Thymus (tissue), 11 donors: ENCODE measurements at regions not wholly inside any gene's neighbourhood (a gene's known extent, or its start where the extent isn't known, plus 50 kb on each side); places are given as distances from the start of the nearest gene placed in this dataset.

Experiments
- DNase-seq, 9 donors: peaks; one replicate each; pipeline ENCODE4 v3.0.0-alpha.2; 2013; ENCODE audit warnings: low spot score in 9 of 9, low read depth in 6 of 9, missing footprints in 1 of 9
- H3K27ac ChIP-seq, 2 donors: one replicate each; pipeline ENCODE4 v1.5.1; 2013; ENCODE audit warnings: control low read depth in 1 of 2, low read depth in 1 of 2, low read length in 1 of 2, mild to moderate bottlenecking in 1 of 2, moderate library complexity in 1 of 2
- H3K27me3 ChIP-seq, 2 donors: one replicate each; pipeline ENCODE4 v1.5.1; 2013; ENCODE audit warnings: low read length in 1 of 2; ENCODE audit not compliant: control insufficient read depth in 2 of 2, insufficient read depth in 1 of 2
- H3K36me3 ChIP-seq, 2 donors: one replicate each; pipeline ENCODE4 v1.5.1; 2013; ENCODE audit warnings: low read length in 1 of 2, mild to moderate bottlenecking in 1 of 2, moderate library complexity in 1 of 2; ENCODE audit not compliant: control insufficient read depth in 2 of 2, insufficient read depth in 2 of 2
- H3K4me1 ChIP-seq, 2 donors: one replicate each; pipeline ENCODE4 v1.5.1; 2013; ENCODE audit warnings: low read length in 2 of 2; ENCODE audit not compliant: control insufficient read depth in 2 of 2, insufficient read depth in 2 of 2
- H3K4me3 ChIP-seq, 2 donors: one replicate each; pipeline ENCODE4 v1.5.1; 2013; ENCODE audit warnings: low read length in 2 of 2, control low read depth in 1 of 2, mild to moderate bottlenecking in 1 of 2
- H3K9me3 ChIP-seq, 2 donors: one replicate each; pipeline ENCODE4 v1.5.1; 2013; ENCODE audit warnings: low read length in 1 of 2, mild to moderate bottlenecking in 1 of 2; ENCODE audit not compliant: control insufficient read depth in 2 of 2, insufficient read depth in 1 of 2
- WGBS: extraction: QIAGEN DNeasy Blood & Tissue Kit; methylation state at CpG from one replicate; pipeline ENCODE4 v1.1.7; 2013; 5-methylcytosine and 5-hydroxymethylcytosine counted together
- donor health status: healthy.

- no peaks in the 10 kb centered on the region for H3K27me3 ChIP-seq
- 93% methylated on average over 5 of the region's 5 CpGs for WGBS
- no peaks in the 10 kb centered on the region for H3K36me3 ChIP-seq
- no peak for DNase-seq
- H3K4me3 ChIP-seq = no peak overlapping the region
- H3K9me3 ChIP-seq = no peaks in the 10 kb centered on the region
- no peak overlapping the region for H3K27ac ChIP-seq
- no peaks in the 10 kb centered on the region for H3K4me1 ChIP-seq
Observed at GRCh38 chr5:60143942-60144549, 250.5 kb upstream of the PDE4D start.

- H3K4me3 ChIP-seq = no peak overlapping the region
- no peak overlapping the region for H3K27ac ChIP-seq
- WGBS = 95% methylated on average over 2 of the region's 2 CpGs
- DNase-seq = no peak
- no peaks in the 10 kb centered on the region for H3K4me1 ChIP-seq
- H3K27me3 ChIP-seq = no peaks in the 10 kb centered on the region
- no peaks in the 10 kb centered on the region for H3K36me3 ChIP-seq
- H3K9me3 ChIP-seq = no peaks in the 10 kb centered on the region
Observed at GRCh38 chr5:60141119-60141518, 247.6 kb upstream of the PDE4D start.

- Histone ChIP-seq H3K4me3 (no peak overlapping the region), H3K9me3 (no peaks in the 10 kb centered on the region), H3K36me3 (no peaks in the 10 kb centered on the region), H3K27me3 (no peaks in the 10 kb centered on the region), H3K27ac (no peak overlapping the region), H3K4me1 (no peaks in the 10 kb centered on the region)
- no peak for DNase-seq
- WGBS = 48% methylated on average over 1 of the region's 1 CpG
Observed at GRCh38 chr5:60136841-60137240, 243.3 kb upstream of the PDE4D start.

- Histone ChIP-seq H3K9me3 (no peaks in the 10 kb centered on the region), H3K4me1 (no peaks in the 10 kb centered on the region), H3K4me3 (no peak overlapping the region), H3K27me3 (no peaks in the 10 kb centered on the region), H3K27ac (no peak overlapping the region), H3K36me3 (no peaks in the 10 kb centered on the region)
- DNase-seq = no peak
- WGBS = 97% methylated on average over 1 of the region's 1 CpG
Observed at GRCh38 chr5:60131504-60131903, 238.0 kb upstream of the PDE4D start.

- Histone ChIP-seq H3K9me3 (no peaks in the 10 kb centered on the region), H3K27me3 (no peaks in the 10 kb centered on the region), H3K27ac (no peak overlapping the region), H3K4me1 (no peaks in the 10 kb centered on the region), H3K36me3 (no peaks in the 10 kb centered on the region), H3K4me3 (no peak overlapping the region)
- 99% methylated on average over 2 of the region's 2 CpGs for WGBS
- no peak for DNase-seq
Observed at GRCh38 chr5:60125636-60126035, 232.1 kb upstream of the PDE4D start.

GRCh38 chr5:60102961-60103693, 209.6 kb upstream of the PDE4D start:
- no peaks in the 10 kb centered on the region for H3K4me1 ChIP-seq
- H3K36me3 ChIP-seq = no peaks in the 10 kb centered on the region
- H3K4me3 ChIP-seq = no peak overlapping the region
- H3K27ac ChIP-seq = no peak overlapping the region
- no peak for DNase-seq
- H3K27me3 ChIP-seq = no peaks in the 10 kb centered on the region
- no peaks in the 10 kb centered on the region for H3K9me3 ChIP-seq
- WGBS = 84% methylated on average over 4 of the region's 4 CpGs

GRCh38 chr5:60101573-60101972, 208.0 kb upstream of the PDE4D start:
- no peak overlapping the region for H3K4me3 ChIP-seq
- no peaks in the 10 kb centered on the region for H3K27me3 ChIP-seq
- no peaks in the 10 kb centered on the region for H3K4me1 ChIP-seq
- H3K27ac ChIP-seq = no peak overlapping the region
- no peaks in the 10 kb centered on the region for H3K9me3 ChIP-seq
- WGBS = 85% methylated on average over 1 of the region's 1 CpG
- no peak for DNase-seq
- no peaks in the 10 kb centered on the region for H3K36me3 ChIP-seq

- H3K36me3 ChIP-seq = no peaks in the 10 kb centered on the region
- WGBS = 94% methylated on average over 6 of the region's 6 CpGs
- no peaks in the 10 kb centered on the region for H3K4me1 ChIP-seq
- H3K4me3 ChIP-seq = no peak overlapping the region
- no peaks in the 10 kb centered on the region for H3K9me3 ChIP-seq
- H3K27me3 ChIP-seq = no peaks in the 10 kb centered on the region
- no peak overlapping the region for H3K27ac ChIP-seq
- DNase-seq = no peak
Observed at GRCh38 chr5:60092671-60093422, 199.3 kb upstream of the PDE4D start.

- Histone ChIP-seq H3K4me1 (no peaks in the 10 kb centered on the region), H3K4me3 (no peak overlapping the region), H3K9me3 (no peaks in the 10 kb centered on the region), H3K36me3 (no peaks in the 10 kb centered on the region), H3K27me3 (no peaks in the 10 kb centered on the region), H3K27ac (no peak overlapping the region)
- DNase-seq = no peak
Observed at GRCh38 chr5:60086583-60086982, 193.1 kb upstream of the PDE4D start.
